ENCODE measurements at regions not wholly inside any gene's neighbourhood (a gene's known extent, or its start where the extent isn't known, plus 50 kb on each side); places are given as distances from the start of the nearest gene placed in this dataset.
A peak's percentile ranks its signal among the peaks of the same experiment; 100 is the strongest.

GRCh38 chr13:26983543-26984320, 187.9 kb downstream of the USP12 start:
- TF ChIP-seq CTCF (IDR thresholded peaks at IDR 0.05; ENCODE audit: low read depth, low read length) (no peak), POLR2A (IDR thresholded peaks at IDR 0.05; ENCODE audit: extremely low read depth, insufficient read length) (no peak), MYC (IDR thresholded peaks at IDR 0.05; ENCODE audit: low read depth, low read length) (no peak; the same call in 1 of the 2 replicates)
- TF ChIP-seq, protein P1, sequence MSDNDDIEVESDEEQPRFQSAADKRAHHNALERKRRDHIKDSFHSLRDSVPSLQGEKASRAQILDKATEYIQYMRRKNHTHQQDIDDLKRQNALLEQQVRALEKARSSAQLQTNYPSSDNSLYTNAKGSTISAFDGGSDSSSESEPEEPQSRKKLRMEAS (IDR thresholded peaks at IDR 0.05; ENCODE audit: low read depth, low read length) = peak; percentile 46; the same call in 1 of the 2 replicates
